OCI-LY7 (cell line): ENCODE measurements at regions not wholly inside any gene's neighbourhood (a gene's known extent, or its start where the extent isn't known, plus 50 kb on each side); places are given as distances from the start of the nearest gene placed in this dataset.

Experiments
- BruUV-seq: library from RNA; stranded (reverse); fragments of 400-500 nt; replicated peaks from 2 replicates; lab custom pipeline; 2021; lab: Mats Ljungman, UMichigan
- CTCF ChIA-PET: fragments of 300-600 bp; sonication (Branson Sonifier 250); formaldehyde crosslinking; loops from one replicate; lab custom pipeline; 2022; ENCODE audit warnings: antibody characterized with exemption; ENCODE audit not compliant: unreplicated experiment; lab: Charles Lee
- POLR2A ChIA-PET: fragments of 300-600 bp; sonication (Branson Sonifier 250); formaldehyde crosslinking; loops from one replicate; lab custom pipeline; 2022; ENCODE audit warnings: antibody characterized with exemption; lab: Charles Lee
- DNase-seq: peaks from one replicate; pipeline ENCODE4 v3.0.0-alpha.2; 2015; ENCODE audit warnings: low spot score
- H2AFZ ChIP-seq: fragments of 200-600 bp; sonication (generic), shearing (Covaris generic); 2 replicates; pipeline ENCODE4 v1.6.1; 2014; ENCODE audit warnings: mild to moderate bottlenecking, antibody characterized with exemption, low read length, moderate library complexity
- H3K27ac ChIP-seq: fragments of 200-600 bp; sonication (generic); 2 replicates; pipeline ENCODE4 v1.5.1; 2014; ENCODE audit warnings: mixed run types, low read depth, mild to moderate bottlenecking, moderate library complexity, low read length, inconsistent platforms; ENCODE audit not compliant: poor library complexity, severe bottlenecking
- H3K36me3 ChIP-seq: fragments of 200-600 bp; sonication (generic); 2 replicates; pipeline ENCODE4 v1.6.1; 2014; ENCODE audit warnings: mild to moderate bottlenecking, antibody characterized with exemption, low read length, moderate library complexity, mixed read lengths; ENCODE audit not compliant: insufficient read depth
- H3K4me1 ChIP-seq: fragments of 200-600 bp; sonication (generic); 2 replicates; pipeline ENCODE4 v1.5.1; 2014; ENCODE audit warnings: mild to moderate bottlenecking, low read length; ENCODE audit not compliant: insufficient read depth, poor library complexity, severe bottlenecking
- H3K4me2 ChIP-seq: fragments of 200-600 bp; sonication (generic); 2 replicates; pipeline ENCODE4 v1.6.1; 2014; ENCODE audit warnings: mild to moderate bottlenecking, low read length
- H3K4me3 ChIP-seq: fragments of 200-600 bp; sonication (generic); 2 replicates; pipeline ENCODE4 v1.5.1; 2014; ENCODE audit warnings: mild to moderate bottlenecking, low read depth, low read length; ENCODE audit not compliant: poor library complexity, severe bottlenecking
- H3K79me2 ChIP-seq: fragments of 200-600 bp; sonication (generic); 2 replicates; pipeline ENCODE4 v1.6.1; 2016; ENCODE audit warnings: low read depth, mild to moderate bottlenecking, low read length, moderate library complexity, mixed read lengths; ENCODE audit not compliant: insufficient read depth
- H3K9me2 ChIP-seq: fragments of 200-600 bp; sonication (generic); 2 replicates; pipeline ENCODE4 v1.6.1; 2016; ENCODE audit warnings: mild to moderate bottlenecking, low read length, mixed read lengths; ENCODE audit not compliant: insufficient read depth
- H3K9me3 ChIP-seq: fragments of 200-600 bp; sonication (generic); 2 replicates; pipeline ENCODE4 v1.6.1; 2014; ENCODE audit warnings: mild to moderate bottlenecking, mixed run types, low read length, mixed read lengths
- H4K20me1 ChIP-seq: fragments of 200-600 bp; sonication (generic); 2 replicates; pipeline ENCODE4 v1.6.1; 2014; ENCODE audit warnings: mild to moderate bottlenecking, antibody characterized with exemption, low read length, moderate library complexity, mixed read lengths; ENCODE audit not compliant: insufficient read depth
- EZH2phosphoT487 ChIP-seq: fragments of 200-600 bp; sonication (generic); IDR thresholded peaks from 2 replicates; pipeline ENCODE4 v1.6.1; 2018; ENCODE audit warnings: low read depth, borderline replicate concordance, mild to moderate bottlenecking, mixed run types, antibody characterized with exemption, low read length, moderate library complexity, mixed read lengths
- intact Hi-C: fragments of 100-400 bp; cut with micrococcal nuclease; formaldehyde crosslinking; loops from one replicate; pipeline ENCODE4 v1.10.0; 2022; ENCODE audit not compliant: unreplicated experiment
- TF ChIP-seq, protein P1 (sequence below): fragments of 200-600 bp; sonication (generic); conservative IDR thresholded peaks from 2 replicates; pipeline ENCODE4 v1.5.1; 2014; ENCODE audit warnings: mild to moderate bottlenecking, antibody characterized with exemption, low read length, moderate library complexity, mixed read lengths

DNA sequence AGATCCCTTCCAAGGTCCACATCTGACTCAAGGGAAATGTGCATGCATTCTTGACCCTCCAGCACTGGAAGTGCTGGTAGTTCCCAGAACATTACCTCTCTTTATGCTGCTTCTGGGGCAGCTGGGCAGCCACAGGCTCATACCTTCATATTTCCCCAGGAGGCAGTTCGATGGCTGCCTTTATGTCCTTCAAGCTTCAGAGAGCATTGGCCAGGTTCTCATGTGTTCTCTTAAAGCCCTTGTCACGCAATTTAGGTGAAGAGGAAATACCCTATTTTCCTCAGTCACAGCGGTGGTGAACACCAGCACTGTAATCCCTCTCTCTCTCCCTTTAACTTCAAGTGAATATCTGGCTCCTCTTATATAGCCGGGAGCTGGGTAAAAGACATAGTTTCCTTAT, 134.3 kb downstream of the MID1IP1 start:
- no TSS peak for BruUV-seq
- TF ChIP-seq, protein P1, sequence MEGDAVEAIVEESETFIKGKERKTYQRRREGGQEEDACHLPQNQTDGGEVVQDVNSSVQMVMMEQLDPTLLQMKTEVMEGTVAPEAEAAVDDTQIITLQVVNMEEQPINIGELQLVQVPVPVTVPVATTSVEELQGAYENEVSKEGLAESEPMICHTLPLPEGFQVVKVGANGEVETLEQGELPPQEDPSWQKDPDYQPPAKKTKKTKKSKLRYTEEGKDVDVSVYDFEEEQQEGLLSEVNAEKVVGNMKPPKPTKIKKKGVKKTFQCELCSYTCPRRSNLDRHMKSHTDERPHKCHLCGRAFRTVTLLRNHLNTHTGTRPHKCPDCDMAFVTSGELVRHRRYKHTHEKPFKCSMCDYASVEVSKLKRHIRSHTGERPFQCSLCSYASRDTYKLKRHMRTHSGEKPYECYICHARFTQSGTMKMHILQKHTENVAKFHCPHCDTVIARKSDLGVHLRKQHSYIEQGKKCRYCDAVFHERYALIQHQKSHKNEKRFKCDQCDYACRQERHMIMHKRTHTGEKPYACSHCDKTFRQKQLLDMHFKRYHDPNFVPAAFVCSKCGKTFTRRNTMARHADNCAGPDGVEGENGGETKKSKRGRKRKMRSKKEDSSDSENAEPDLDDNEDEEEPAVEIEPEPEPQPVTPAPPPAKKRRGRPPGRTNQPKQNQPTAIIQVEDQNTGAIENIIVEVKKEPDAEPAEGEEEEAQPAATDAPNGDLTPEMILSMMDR = no peak
- ChIA-PET POLR2A (interaction anchor here (1.2 kb wide), 1 partner anchor 15 kb away, joined by 4 read pairs; no protein-coding TSS in a partner anchor), CTCF (no interaction called here)
- no peak overlapping the region for H3K27ac ChIP-seq
- no peaks in the 10 kb centered on the region for H4K20me1 ChIP-seq
- no peaks in the 10 kb centered on the region for H3K36me3 ChIP-seq
- DNase-seq = no peak
- intact Hi-C loops = no loop called here
- H3K4me3 ChIP-seq = no peak overlapping the region
- no peak overlapping the region for H2AFZ ChIP-seq
- no peaks in the 10 kb centered on the region for H3K4me1 ChIP-seq
- no peaks in the 10 kb centered on the region for H3K9me2 ChIP-seq
- no peaks in the 10 kb centered on the region for H3K79me2 ChIP-seq
- no peak overlapping the region for H3K4me2 ChIP-seq
- no peaks in the 10 kb centered on the region for H3K9me3 ChIP-seq

DNA sequence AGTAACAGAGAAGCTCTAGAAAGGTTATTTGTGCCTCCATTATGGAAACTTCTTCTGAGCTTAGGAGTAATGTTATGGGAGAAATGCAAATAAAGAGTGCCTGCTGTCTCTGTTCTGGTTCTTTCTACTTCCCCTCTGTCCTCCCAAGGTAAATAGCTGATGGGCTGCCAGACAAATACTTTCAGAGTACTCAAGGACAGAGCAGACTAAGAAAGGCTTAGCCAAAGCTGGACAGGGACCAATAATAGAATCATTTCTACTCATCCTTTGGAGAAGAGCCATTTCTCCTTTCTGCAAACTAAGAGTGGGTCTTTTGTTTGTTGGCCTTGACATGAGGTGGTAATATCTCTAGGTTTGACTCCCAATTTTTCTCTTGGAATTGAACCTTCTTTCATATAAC, 136.1 kb downstream of the MID1IP1 start:
- no peaks in the 10 kb centered on the region for H3K9me2 ChIP-seq
- no peak overlapping the region for H3K27ac ChIP-seq
- H3K36me3 ChIP-seq = no peaks in the 10 kb centered on the region
- TF ChIP-seq EZH2phosphoT487 = no peak
- TF ChIP-seq, protein P1 = no peak
- H4K20me1 ChIP-seq = no peaks in the 10 kb centered on the region
- POLR2A ChIA-PET = no interaction called here
- no peaks in the 10 kb centered on the region for H3K4me1 ChIP-seq
- H3K9me3 ChIP-seq = no peaks in the 10 kb centered on the region
- intact Hi-C loops = no loop called here
- CTCF ChIA-PET = no interaction called here
- no peak overlapping the region for H2AFZ ChIP-seq
- H3K4me3 ChIP-seq = no peak overlapping the region
- no TSS peak for BruUV-seq
- no peak overlapping the region for H3K4me2 ChIP-seq
- no peak for DNase-seq
- H3K79me2 ChIP-seq = no peaks in the 10 kb centered on the region

DNA sequence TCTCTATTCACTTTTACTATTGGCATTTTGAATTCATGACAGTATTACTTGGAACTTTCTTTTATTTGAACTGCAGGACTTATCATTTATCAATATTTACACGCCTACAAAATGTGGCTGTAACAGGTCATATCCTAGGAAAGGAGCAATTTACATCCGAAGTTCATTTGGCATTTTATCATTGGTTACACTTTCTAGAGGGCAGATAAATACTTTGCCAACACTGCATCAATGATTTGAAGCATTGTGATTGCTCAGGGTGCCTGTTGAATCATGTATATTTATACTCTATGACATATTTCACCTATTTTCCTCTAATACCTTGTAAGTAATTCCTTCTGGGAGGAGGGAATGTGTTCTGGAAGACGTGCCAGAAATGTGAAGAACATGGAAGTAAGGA, 136.7 kb downstream of the MID1IP1 start:
- ChIA-PET CTCF (no interaction called here), POLR2A (no interaction called here)
- Histone ChIP-seq H3K36me3 (no peaks in the 10 kb centered on the region), H3K4me3 (no peak overlapping the region), H3K27ac (no peak overlapping the region), H3K4me1 (no peaks in the 10 kb centered on the region), H3K9me2 (no peaks in the 10 kb centered on the region), H2AFZ (no peak overlapping the region), H3K9me3 (no peaks in the 10 kb centered on the region), H3K4me2 (no peak overlapping the region), H3K79me2 (no peaks in the 10 kb centered on the region), H4K20me1 (no peaks in the 10 kb centered on the region)
- DNase-seq = no peak
- intact Hi-C loops = no loop called here
- TF ChIP-seq, protein P1 = no peak
- no TSS peak for BruUV-seq
